GM23338 (cell line): ENCODE measurements at regions not wholly inside any gene's neighbourhood (a gene's known extent, or its start where the extent isn't known, plus 50 kb on each side); places are given as distances from the start of the nearest gene placed in this dataset.

Experiments
- ATAC-seq: fragments of 200-7000 bp; cut with Tn5 transposase; 3 replicates; pipeline ENCODE4 v1.9.1; 2020
- DNase-seq: peaks from one replicate; pipeline ENCODE4 v3.0.0-alpha.2; 2015; ENCODE audit warnings: low spot score
- H2AFZ ChIP-seq: fragments of 200-600 bp; sonication (generic); 2 replicates; pipeline ENCODE4 v1.8.0; 2016; ENCODE audit warnings: antibody characterized with exemption, mild to moderate bottlenecking, moderate library complexity
- H3F3A ChIP-seq: fragments of 200-600 bp; sonication (generic); replicated peaks from 2 replicates; pipeline ENCODE4 v1.8.0; 2017; ENCODE audit warnings: antibody characterized with exemption, mixed run types, low read depth
- H3K27ac ChIP-seq: fragments of 200-600 bp; sonication (generic); 2 replicates; pipeline ENCODE4 v1.6.1; 2016; ENCODE audit warnings: low read depth
- H3K27me3 ChIP-seq: fragments of 200-600 bp; sonication (generic); 2 replicates; pipeline ENCODE4 v1.8.0; 2016; ENCODE audit warnings: mild to moderate bottlenecking, mixed run types, moderate library complexity; ENCODE audit not compliant: insufficient read depth
- H3K36me3 ChIP-seq: fragments of 200-600 bp; sonication (generic); 2 replicates; pipeline ENCODE4 v1.8.0; 2016; ENCODE audit warnings: mild to moderate bottlenecking; ENCODE audit not compliant: insufficient read depth
- H3K4me1 ChIP-seq: fragments of 200-600 bp; sonication (generic); 2 replicates; pipeline ENCODE4 v1.8.0; 2016; ENCODE audit warnings: mild to moderate bottlenecking, moderate library complexity; ENCODE audit not compliant: insufficient read depth
- H3K4me2 ChIP-seq: fragments of 200-600 bp; sonication (generic); 2 replicates; pipeline ENCODE4 v1.7.1; 2017; ENCODE audit warnings: mixed run types
- H3K4me3 ChIP-seq: fragments of 200-600 bp; sonication (generic); 2 replicates; pipeline ENCODE4 v1.6.1; 2016; ENCODE audit warnings: mixed run types
- H3K79me2 ChIP-seq: fragments of 200-600 bp; sonication (generic); replicated peaks from 2 replicates; pipeline ENCODE4 v1.8.0; 2017; ENCODE audit warnings: mild to moderate bottlenecking; ENCODE audit not compliant: insufficient read depth
- H3K9me2 ChIP-seq: fragments of 200-600 bp; sonication (generic); 2 replicates; pipeline ENCODE4 v1.8.0; 2017; ENCODE audit not compliant: insufficient read depth
- H4K20me1 ChIP-seq: fragments of 200-600 bp; sonication (generic); replicated peaks from 2 replicates; pipeline ENCODE4 v1.8.0; 2017; ENCODE audit warnings: mild to moderate bottlenecking; ENCODE audit not compliant: insufficient read depth
- H3K27ac Mint-ChIP-seq: 2 replicates; pipeline ENCODE4 v1.8.0; 2020; ENCODE audit warnings: inconsistent platforms, mild to moderate bottlenecking, moderate library complexity, mixed read lengths
- H3K27me3 Mint-ChIP-seq: 3 replicates; pipeline ENCODE4 v1.8.0; 2022; ENCODE audit warnings: low read depth, mild to moderate bottlenecking, moderate library complexity, mixed read lengths, inconsistent platforms; ENCODE audit not compliant: insufficient read depth, poor library complexity
- H3K36me3 Mint-ChIP-seq: 3 replicates; pipeline ENCODE4 v1.8.0; 2021; ENCODE audit warnings: low read depth, mild to moderate bottlenecking, inconsistent platforms, moderate library complexity, mixed read lengths
- H3K4me1 Mint-ChIP-seq: 3 replicates; pipeline ENCODE4 v1.8.0; 2020; ENCODE audit warnings: mild to moderate bottlenecking, inconsistent platforms, mixed read lengths
- H3K4me3 Mint-ChIP-seq: 3 replicates; pipeline ENCODE4 v1.8.0; 2021; ENCODE audit warnings: moderate library complexity, mild to moderate bottlenecking, inconsistent platforms, mixed read lengths
- H3K9me3 Mint-ChIP-seq: 3 replicates; pipeline ENCODE4 v1.8.0; 2020; ENCODE audit warnings: moderate library complexity, mild to moderate bottlenecking, inconsistent platforms, mixed read lengths
- CREB1 ChIP-seq: fragments of 250-450 bp; sonication (Bioruptor Pico); IDR thresholded peaks from 2 replicates; pipeline ENCODE4 v1.5.0; 2020; ENCODE audit warnings: low read depth, mild to moderate bottlenecking, moderate library complexity
- CTCF ChIP-seq, 2 experiments: fragments of 200-600 bp in 1 of 2; sonication (generic) in 1 of 2; conservative IDR thresholded peaks; 2 replicates each; pipeline versions ENCODE4 v1.5.1 to v1.6.1; 2016 to 2017; ENCODE audit warnings: antibody characterized with exemption in 2 of 2, low read depth in 2 of 2, mild to moderate bottlenecking in 2 of 2, moderate library complexity in 1 of 2
- ETS1 ChIP-seq: IDR thresholded peaks from 2 replicates; pipeline ENCODE4 v1.6.1; 2016; ENCODE audit warnings: antibody characterized with exemption
- EZH2 ChIP-seq: fragments of 200-600 bp; sonication (generic); IDR thresholded peaks from one replicate; pipeline ENCODE4 v1.8.0; 2017; ENCODE audit warnings: antibody characterized with exemption, mild to moderate bottlenecking, low read depth; ENCODE audit not compliant: unreplicated experiment
- JUNB ChIP-seq: IDR thresholded peaks from one replicate; pipeline ENCODE4 v1.6.1; 2016; ENCODE audit warnings: antibody characterized with exemption; ENCODE audit not compliant: unreplicated experiment
- NANOG ChIP-seq: IDR thresholded peaks from 2 replicates; pipeline ENCODE4 v1.6.1; 2016; ENCODE audit warnings: antibody characterized with exemption, borderline replicate concordance
- STAT1 ChIP-seq: IDR thresholded peaks from one replicate; pipeline ENCODE4 v1.6.1; 2016; ENCODE audit warnings: antibody characterized with exemption; ENCODE audit not compliant: unreplicated experiment
- ZNF462 ChIP-seq: fragments of 250-450 bp; sonication (Bioruptor Pico); IDR thresholded peaks from 2 replicates; pipeline ENCODE4 v1.5.0; 2020; ENCODE audit warnings: mild to moderate bottlenecking, moderate library complexity

- no peak overlapping the region for H2AFZ ChIP-seq
- no peaks in the 10 kb centered on the region for H3K27me3 Mint-ChIP-seq
Observed at GRCh38 chr5:124537107-124537506, 209.3 kb downstream of the ZNF608 start.

More at GRCh38 chr5:124537107-124537506, 209.3 kb downstream of the ZNF608 start:
- no peak overlapping the region for H3K4me2 ChIP-seq
- Mint-ChIP-seq H3K4me3 (no peak overlapping the region), H3K4me1 (no peaks in the 10 kb centered on the region), H3K9me3 (peaks cover 3% of the 10 kb centered on the region; the same call in 1 of the 3 replicates), H3K36me3 (no peaks in the 10 kb centered on the region; the same call in 2 of the 3 replicates), H3K27ac (no peak overlapping the region)
- H3K4me3 ChIP-seq, result no peak overlapping the region
- ATAC-seq (no peak), DNase-seq (no peak)
- no peaks in the 10 kb centered on the region for H4K20me1 ChIP-seq
- no peak for TF ChIP-seq NANOG
- no peak for TF ChIP-seq JUNB
- TF ChIP-seq ETS1, result no peak
- no peak for TF ChIP-seq CTCF (conservative IDR thresholded peaks at IDR 0.05; ENCODE audit: low read depth in 2 of 2)
- TF ChIP-seq CREB1 (CRISPR knock-in tag), result no peak
- TF ChIP-seq STAT1, result no peak
- TF ChIP-seq ZNF462 (CRISPR knock-in tag), result no peak
- no peak for TF ChIP-seq EZH2
- no peaks in the 10 kb centered on the region for H3K27me3 ChIP-seq
- H3K27ac ChIP-seq, result no peak overlapping the region
- no peaks in the 10 kb centered on the region for H3K36me3 ChIP-seq
- no peaks in the 10 kb centered on the region for H3K4me1 ChIP-seq
- no peaks in the 10 kb centered on the region for H3K79me2 ChIP-seq
- H3K9me2 ChIP-seq, result peaks cover 15% of the 10 kb centered on the region; the same call in 1 of the 2 replicates
- no peaks in the 10 kb centered on the region for H3F3A ChIP-seq
